Psoas muscle (tissue), 7 donors: ENCODE measurements at regions not wholly inside any gene's neighbourhood (a gene's known extent, or its start where the extent isn't known, plus 50 kb on each side); places are given as distances from the start of the nearest gene placed in this dataset.

ENCODE experiments used
- ATAC-seq, 4 donors: fragments of 200-7000 bp; cut with Tn5 transposase; one replicate each; pipeline ENCODE4 v1.9.1; 2020; ENCODE audit warnings: moderate library complexity in 3 of 4, mild to moderate bottlenecking in 2 of 4
- DNase-seq, 2 donors: peaks; one replicate each; pipeline ENCODE4 v3.0.0-alpha.2; 2020
- H3K27ac ChIP-seq: fragments of 200-600 bp; one replicate; pipeline ENCODE4 v1.8.0; 2022
- H3K27me3 ChIP-seq, 3 donors: fragments of 200-600 bp in 1 of 3; one replicate each; pipeline versions ENCODE4 v1.6.1 to v1.8.0; 2013 to 2022; ENCODE audit warnings: low read length in 2 of 3, mild to moderate bottlenecking in 2 of 3, moderate library complexity in 1 of 3; ENCODE audit not compliant: insufficient read depth in 3 of 3
- H3K36me3 ChIP-seq, 2 donors: fragments of 200-600 bp in 1 of 2; one replicate each; pipeline versions ENCODE4 v1.6.1 to v1.8.0; 2013 to 2022; ENCODE audit warnings: low read depth in 1 of 2, mild to moderate bottlenecking in 1 of 2, moderate library complexity in 1 of 2; ENCODE audit not compliant: insufficient read depth in 1 of 2
- H3K4me1 ChIP-seq: fragments of 200-600 bp; one replicate; pipeline ENCODE4 v1.8.0; 2022
- H3K4me3 ChIP-seq: fragments of 200-600 bp; one replicate; pipeline ENCODE4 v1.8.0; 2022; ENCODE audit warnings: mild to moderate bottlenecking
- H3K9me3 ChIP-seq: fragments of 200-600 bp; one replicate; pipeline ENCODE4 v1.8.0; 2022
- WGBS, 3 donors: extraction: QIAGEN DNeasy Blood & Tissue Kit; methylation state at CpG; one replicate each; pipeline versions ENCODE4 v1.1.6 to v1.1.7; 2013; 5-methylcytosine and 5-hydroxymethylcytosine counted together
- intact Hi-C, 2 donors: fragments of 100-400 bp; cut with DNase I; formaldehyde crosslinking; loops; one replicate each; pipeline versions ENCODE4 v1.11.0 to v1.14.2; 2022
- TF ChIP-seq, protein P1 (sequence below): fragments of 200-600 bp; IDR thresholded peaks from one replicate; pipeline ENCODE4 v1.8.0; 2022; ENCODE audit warnings: antibody characterized with exemption
- donor health status: healthy with polysubstance abuse.
- donor health status: DM: no; HTN: no; CAD: no; lungs with moderate emphysema.
- donor health status: Bipolar disorder and iron deficiency.
- donor health status: healthy.
- donor health status: DM: yes; HTN: yes; CAD: no.
- donor health status: DM: no; HTN: no; CAD: no.
- donor health status: DM: yes; HTN: yes; CAD: no.

DNA sequence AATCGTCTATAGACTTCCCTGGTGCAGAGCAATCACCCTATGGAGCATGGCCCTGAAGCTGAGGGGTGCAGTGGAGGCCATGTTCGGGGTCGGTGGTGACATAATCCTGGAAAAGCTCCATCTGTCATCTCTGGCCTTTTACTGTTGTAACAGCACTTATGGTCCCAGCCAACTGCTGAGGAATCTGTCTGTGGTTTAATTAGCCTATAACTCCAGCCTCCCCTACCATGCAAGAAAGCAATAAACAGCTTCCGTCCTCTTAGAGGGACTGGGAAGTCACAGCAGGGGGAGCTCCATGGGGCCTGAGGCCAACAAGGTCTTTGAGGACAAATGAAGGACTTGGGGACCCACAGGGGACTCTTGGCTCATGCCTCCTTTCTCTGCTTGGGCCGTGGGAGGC is 159.1 kb upstream of the NECTIN1 start:
- intact Hi-C loops: no loop called here
- no peak overlapping the region for H3K27ac ChIP-seq

DNA sequence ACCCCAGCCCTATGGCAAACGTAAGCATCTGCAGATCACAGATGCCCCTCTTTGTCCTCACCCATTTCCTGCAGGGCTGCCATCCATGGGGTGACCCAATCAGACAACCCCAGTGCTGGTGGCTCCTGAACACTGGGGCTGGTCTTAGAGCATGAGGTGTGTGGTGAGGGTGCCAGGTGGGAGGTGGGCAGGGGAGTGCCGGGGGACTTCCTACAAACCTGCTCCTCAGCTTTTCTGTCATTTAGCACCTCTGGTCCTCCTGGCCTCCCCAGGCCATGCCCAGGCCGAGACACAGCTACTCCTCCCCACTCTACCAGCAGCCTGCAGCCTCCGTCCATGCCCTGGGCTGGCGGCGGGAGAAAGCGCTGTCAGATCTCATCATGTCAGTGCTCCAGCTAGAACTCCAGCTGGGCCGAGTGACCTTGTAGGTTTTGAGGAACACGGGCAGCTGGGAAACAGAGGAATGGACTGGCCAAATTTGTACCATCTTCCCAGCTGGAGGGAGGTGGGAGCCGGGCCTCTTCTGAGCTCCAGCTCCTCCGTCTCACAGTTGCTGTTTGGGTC is 157.7 kb upstream of the NECTIN1 start:
- Histone ChIP-seq H3K4me3 (no peak overlapping the region), H3K36me3 (no peaks in the 10 kb centered on the region), H3K27me3 (peaks cover 0 to 3% (median 0%) of the 10 kb centered on the region in 3 donors), H3K4me1 (no peaks in the 10 kb centered on the region), H3K9me3 (no peaks in the 10 kb centered on the region), H3K27ac (no peak overlapping the region)
- TF ChIP-seq, protein P1, sequence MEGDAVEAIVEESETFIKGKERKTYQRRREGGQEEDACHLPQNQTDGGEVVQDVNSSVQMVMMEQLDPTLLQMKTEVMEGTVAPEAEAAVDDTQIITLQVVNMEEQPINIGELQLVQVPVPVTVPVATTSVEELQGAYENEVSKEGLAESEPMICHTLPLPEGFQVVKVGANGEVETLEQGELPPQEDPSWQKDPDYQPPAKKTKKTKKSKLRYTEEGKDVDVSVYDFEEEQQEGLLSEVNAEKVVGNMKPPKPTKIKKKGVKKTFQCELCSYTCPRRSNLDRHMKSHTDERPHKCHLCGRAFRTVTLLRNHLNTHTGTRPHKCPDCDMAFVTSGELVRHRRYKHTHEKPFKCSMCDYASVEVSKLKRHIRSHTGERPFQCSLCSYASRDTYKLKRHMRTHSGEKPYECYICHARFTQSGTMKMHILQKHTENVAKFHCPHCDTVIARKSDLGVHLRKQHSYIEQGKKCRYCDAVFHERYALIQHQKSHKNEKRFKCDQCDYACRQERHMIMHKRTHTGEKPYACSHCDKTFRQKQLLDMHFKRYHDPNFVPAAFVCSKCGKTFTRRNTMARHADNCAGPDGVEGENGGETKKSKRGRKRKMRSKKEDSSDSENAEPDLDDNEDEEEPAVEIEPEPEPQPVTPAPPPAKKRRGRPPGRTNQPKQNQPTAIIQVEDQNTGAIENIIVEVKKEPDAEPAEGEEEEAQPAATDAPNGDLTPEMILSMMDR: no peak
- DNase-seq (no peak), ATAC-seq (no peak)
- intact Hi-C loops: no loop called here
- 47 to 68% (median 62%) methylated on average over 11 of the region's 11 CpGs for WGBS, 3 donors

More for the DNA sequence above, 159.1 kb upstream of the NECTIN1 start:
- TF ChIP-seq, protein P1: no peak
- Histone ChIP-seq H3K9me3 (no peaks in the 10 kb centered on the region), H3K4me1 (no peaks in the 10 kb centered on the region), H3K4me3 (no peak overlapping the region), H3K36me3 (no peaks in the 10 kb centered on the region), H3K27me3 (peaks cover 0 to 11% (median 6%) of the 10 kb centered on the region in 3 donors)
- 35 to 41% (median 40%) methylated on average over 5 of the region's 5 CpGs for WGBS, 3 donors
- DNase-seq: no peak
- no peak for ATAC-seq

DNA sequence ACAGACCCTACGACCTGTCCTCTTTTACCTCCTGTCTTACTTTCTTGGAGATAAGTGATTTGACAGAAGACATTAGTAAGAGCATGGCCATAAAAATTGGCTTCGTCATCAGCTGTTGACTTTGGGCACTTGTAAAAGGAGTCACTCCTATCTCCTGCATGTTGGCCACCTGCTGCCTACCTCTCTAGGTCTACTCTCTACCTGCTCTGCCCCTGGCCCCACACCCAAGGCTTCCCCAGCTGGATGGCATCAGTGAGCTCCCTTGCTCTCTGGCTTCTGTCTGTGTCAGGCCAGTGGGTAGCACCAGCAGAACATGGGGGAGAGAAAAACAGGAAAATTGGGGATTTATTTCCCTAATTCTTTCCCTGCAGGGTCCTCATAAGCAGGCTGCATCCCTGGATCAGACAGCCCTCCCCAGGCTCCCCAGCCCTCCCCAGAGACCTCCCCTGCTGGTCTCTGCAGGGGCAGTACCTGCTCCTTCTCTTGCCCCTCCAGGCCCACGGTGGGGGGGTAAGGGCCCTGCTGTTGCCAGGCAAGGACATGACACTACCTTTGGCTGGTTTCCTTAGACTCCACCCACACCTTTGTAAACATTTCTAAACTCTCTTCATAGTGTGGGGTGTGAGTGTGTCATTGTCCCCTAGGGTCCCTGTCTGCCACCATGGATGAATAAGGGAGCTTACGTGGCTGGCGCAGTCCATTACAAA is 157.0 kb upstream of the NECTIN1 start:
- Histone ChIP-seq H3K4me3 (no peak overlapping the region), H3K27me3 (peaks cover 0 to 2% (median 0%) of the 10 kb centered on the region in 3 donors), H3K27ac (no peak overlapping the region), H3K36me3 (no peaks in the 10 kb centered on the region), H3K4me1 (no peaks in the 10 kb centered on the region), H3K9me3 (no peaks in the 10 kb centered on the region)
- no peak for ATAC-seq
- intact Hi-C loops: no loop called here
- DNase-seq: no peak
- whole genome bisulfite sequencing, 3 donors: 84 to 97% (median 85%) methylated on average over 5 of the region's 5 CpGs
- TF ChIP-seq, protein P1: no peak

DNA sequence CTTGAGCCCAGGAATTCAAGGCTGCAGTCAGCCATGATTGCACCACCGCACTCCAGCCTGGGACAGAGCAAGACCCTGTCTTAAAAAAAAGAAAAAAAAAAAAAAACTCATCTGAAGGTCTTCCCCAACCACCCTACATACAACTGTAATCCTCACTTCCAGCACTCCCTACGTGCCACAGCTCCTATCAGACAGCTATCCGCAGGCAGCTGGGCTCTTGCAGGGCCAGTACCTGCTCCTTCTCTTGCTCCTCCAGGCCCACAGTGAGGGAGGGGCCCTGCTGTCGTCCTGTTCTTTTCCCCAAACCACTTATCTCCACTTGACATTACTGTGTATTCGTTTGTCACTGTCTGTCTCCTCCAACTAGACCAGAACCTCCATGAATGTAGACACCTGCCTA is 156.1 kb upstream of the NECTIN1 start:
- TF ChIP-seq, protein P1: no peak
- no peak overlapping the region for H3K27ac ChIP-seq
- no peaks in the 10 kb centered on the region for H3K9me3 ChIP-seq
- H3K4me3 ChIP-seq: no peak overlapping the region
- H3K4me1 ChIP-seq: no peaks in the 10 kb centered on the region
- H3K36me3 ChIP-seq: no peaks in the 10 kb centered on the region
- 84 to 88% (median 86%) methylated on average over 5 of the region's 5 CpGs for WGBS, 3 donors
- DNase-seq: no peak
- no peak for ATAC-seq
- intact Hi-C loops: no loop called here
- peaks cover 0 to 2% (median 0%) of the 10 kb centered on the region in 3 donors for H3K27me3 ChIP-seq
